ENCODE measurements at regions not wholly inside any gene's neighbourhood (a gene's known extent, or its start where the extent isn't known, plus 50 kb on each side); places are given as distances from the start of the nearest gene placed in this dataset.
"Not testable (repeated sequence)": the region's sequence is repeated elsewhere in the genome, so short reads cannot be mapped to it uniquely, and the experiment has no call there.

DNA sequence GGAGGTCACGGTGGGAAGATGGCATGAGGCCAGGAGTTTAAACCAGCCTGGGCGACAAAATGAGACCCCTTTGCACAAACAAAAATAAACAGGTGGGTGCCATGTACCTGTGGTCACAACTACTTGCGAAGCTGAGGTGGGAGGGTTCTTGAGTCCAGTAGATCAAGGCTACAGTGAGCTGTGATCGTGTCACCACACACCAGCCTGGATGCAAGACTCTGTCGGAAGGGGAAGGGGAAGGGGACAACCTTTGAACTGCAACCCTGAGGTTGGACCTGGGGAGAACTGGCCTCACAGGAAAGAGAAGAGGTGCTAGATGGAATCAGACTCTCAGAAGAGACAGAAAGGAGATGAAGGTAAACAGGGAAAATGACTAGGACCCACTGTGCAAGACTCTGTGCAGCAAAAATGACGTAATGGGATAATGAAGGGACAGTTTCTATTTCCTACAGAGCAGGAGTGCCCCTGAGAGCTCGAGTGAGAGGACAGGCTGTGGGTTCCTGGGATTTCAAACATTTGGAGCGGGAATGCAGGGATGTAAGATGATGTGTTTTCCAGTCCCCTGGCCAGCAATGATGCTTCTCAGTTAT is 131.0 kb upstream of the GRK3 start:
- not testable (repeated sequence) for H3K4me1 ChIP-seq (ENCODE audit: control insufficient read depth in 3 of 3, insufficient read depth in 2 of 3, low read depth in 1 of 3, low read length in 2 of 3)

DNA sequence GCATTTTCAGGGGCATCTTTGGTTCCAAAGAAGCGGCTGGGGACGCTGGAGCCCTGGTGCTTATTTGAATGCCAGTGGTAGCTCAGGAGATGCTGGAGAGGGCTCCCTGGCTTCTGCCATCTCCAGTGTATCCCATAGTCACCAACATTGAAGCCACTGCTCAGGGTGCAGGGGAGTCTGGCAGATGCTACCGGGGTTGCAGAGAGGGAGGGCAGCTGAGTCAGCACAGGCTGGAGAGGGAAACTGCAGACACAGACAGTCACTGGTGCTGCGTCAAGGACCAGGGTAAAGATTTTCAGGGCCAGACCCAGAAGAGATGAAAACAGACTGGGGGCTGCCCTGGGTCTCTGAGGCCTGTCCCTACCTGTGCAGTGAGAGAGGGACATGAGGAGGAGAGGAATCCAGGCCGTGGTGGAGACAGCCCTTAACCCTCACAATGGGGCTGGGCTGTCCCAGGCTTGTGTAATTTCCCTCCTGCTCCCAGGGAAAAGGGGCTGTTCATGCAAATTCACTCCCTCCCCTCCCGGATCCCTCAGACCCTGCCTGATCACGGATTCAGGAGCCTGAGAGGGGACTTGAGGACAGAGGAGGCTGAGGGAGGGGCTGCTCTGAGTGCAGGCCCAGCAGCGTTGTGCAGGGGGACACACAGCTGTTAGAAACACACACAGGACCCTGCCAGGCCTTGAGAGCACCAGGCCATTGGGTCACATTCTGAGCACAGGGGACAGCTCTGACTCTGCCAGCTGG is 126.9 kb upstream of the GRK3 start:
- no peaks in the 10 kb centered on the region for H3K36me3 ChIP-seq (ENCODE audit: control insufficient read depth in 3 of 3, insufficient read depth in 2 of 3, low read depth in 1 of 3, low read length in 3 of 3)
- no peak overlapping the region for H3K4me3 ChIP-seq (ENCODE audit: low read depth in 1 of 3, low read length in 3 of 3)
- no peaks in the 10 kb centered on the region for H3K4me1 ChIP-seq (ENCODE audit: control insufficient read depth in 3 of 3, insufficient read depth in 2 of 3, low read depth in 1 of 3, low read length in 2 of 3)
- no peaks in the 10 kb centered on the region for H3K9me3 ChIP-seq (ENCODE audit: control insufficient read depth in 2 of 2, insufficient read depth in 1 of 2, low read depth in 1 of 2, low read length in 1 of 2)
- 64 to 70% (median 68%) methylated on average over 8 of the region's 8 CpGs for WGBS, 3 donors
- H3K27ac ChIP-seq (ENCODE audit: low read depth in 1 of 3, low read length in 2 of 3) = no peak overlapping the region
- no peak for DNase-seq
- no peak for FAIRE-seq
- no peaks in the 10 kb centered on the region for H3K27me3 ChIP-seq (ENCODE audit: control insufficient read depth in 3 of 3, insufficient read depth in 3 of 3, low read length in 3 of 3)

More for the DNA sequence above, 131.0 kb upstream of the GRK3 start:
- 51 to 68% (median 62%) methylated on average over 8 of the region's 8 CpGs for WGBS, 3 donors
- not testable (repeated sequence) for FAIRE-seq; DNase-seq; H3K9me3 ChIP-seq (ENCODE audit: control insufficient read depth in 2 of 2, insufficient read depth in 1 of 2, low read depth in 1 of 2, low read length in 1 of 2); H3K4me3 ChIP-seq (ENCODE audit: low read depth in 1 of 3, low read length in 3 of 3); H3K27ac ChIP-seq (ENCODE audit: low read depth in 1 of 3, low read length in 2 of 3); H3K36me3 ChIP-seq (ENCODE audit: control insufficient read depth in 3 of 3, insufficient read depth in 2 of 3, low read depth in 1 of 3, low read length in 3 of 3); H3K27me3 ChIP-seq (ENCODE audit: control insufficient read depth in 3 of 3, insufficient read depth in 3 of 3, low read length in 3 of 3)

GRCh38 chr22:25447067-25447685 is 117.3 kb upstream of the GRK3 start:
- Histone ChIP-seq H3K4me3 (ENCODE audit: low read depth in 1 of 3, low read length in 3 of 3) (no peak overlapping the region), H3K27me3 (ENCODE audit: control insufficient read depth in 3 of 3, insufficient read depth in 3 of 3, low read length in 3 of 3) (no peaks in the 10 kb centered on the region), H3K9me3 (ENCODE audit: control insufficient read depth in 2 of 2, insufficient read depth in 1 of 2, low read depth in 1 of 2, low read length in 1 of 2) (no peaks in the 10 kb centered on the region), H3K27ac (ENCODE audit: low read depth in 1 of 3, low read length in 2 of 3) (no peak overlapping the region), H3K4me1 (ENCODE audit: control insufficient read depth in 3 of 3, insufficient read depth in 2 of 3, low read depth in 1 of 3, low read length in 2 of 3) (peaks cover 0 to 4% (median 0%) of the 10 kb centered on the region in 3 donors), H3K36me3 (ENCODE audit: control insufficient read depth in 3 of 3, insufficient read depth in 2 of 3, low read depth in 1 of 3, low read length in 3 of 3) (peaks cover 0 to 3% (median 0%) of the 10 kb centered on the region in 3 donors)
- FAIRE-seq (no peak), DNase-seq (peak in 1 of 2 donors; percentile 48)
- 46 to 54% (median 48%) methylated on average over 4 of the region's 4 CpGs for WGBS, 3 donors

DNA sequence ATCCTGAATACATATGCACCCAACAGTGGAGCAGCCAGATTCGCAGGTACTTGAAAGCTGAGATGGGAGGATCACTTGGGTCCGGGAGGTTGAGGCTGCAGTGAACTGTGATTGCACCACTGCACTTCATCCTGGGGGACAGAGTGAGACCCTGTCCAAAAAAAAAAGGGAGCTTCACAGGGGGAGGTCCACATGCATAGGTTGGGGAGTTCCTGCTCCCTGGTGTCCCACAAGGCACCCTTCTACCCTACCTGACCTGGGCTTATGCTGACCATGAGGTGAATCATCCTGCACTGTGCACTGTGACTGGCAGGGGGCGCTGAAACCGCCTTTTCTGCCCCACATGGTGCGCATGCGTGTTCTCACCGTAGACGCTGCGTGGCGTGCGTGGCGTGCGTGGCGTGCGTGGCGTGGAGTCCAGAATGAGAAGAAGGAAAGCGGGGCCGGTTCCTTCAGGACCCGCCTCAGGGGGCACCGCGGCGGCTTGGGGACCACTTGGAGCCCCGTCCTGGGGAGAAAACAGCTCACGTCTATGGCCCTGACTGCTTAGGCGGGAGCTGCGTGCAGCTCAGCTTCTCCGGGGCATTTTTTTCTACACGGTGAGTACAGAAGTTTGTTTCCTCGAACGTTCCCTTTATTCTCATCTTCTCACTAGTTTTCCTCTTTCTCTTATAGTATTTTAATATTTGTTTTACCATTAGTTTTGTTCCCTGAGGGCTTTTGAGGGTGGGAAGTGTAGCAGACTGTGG is 116.6 kb upstream of the GRK3 start:
- H3K27ac ChIP-seq (ENCODE audit: low read depth in 1 of 3, low read length in 2 of 3) = peak overlapping the region in 2 of 3 donors; percentile 50 to 53
- no peaks in the 10 kb centered on the region for H3K27me3 ChIP-seq (ENCODE audit: control insufficient read depth in 3 of 3, insufficient read depth in 3 of 3, low read length in 3 of 3)
- DNase-seq = peak; percentile 89 to 93
- no peaks in the 10 kb centered on the region for H3K9me3 ChIP-seq (ENCODE audit: control insufficient read depth in 2 of 2, insufficient read depth in 1 of 2, low read depth in 1 of 2, low read length in 1 of 2)
- no peak for FAIRE-seq
- peak overlapping the region; percentile 59 to 90 (median 84) for H3K4me3 ChIP-seq (ENCODE audit: low read depth in 1 of 3, low read length in 3 of 3)
- peaks cover 0 to 4% (median 0%) of the 10 kb centered on the region in 3 donors for H3K4me1 ChIP-seq (ENCODE audit: control insufficient read depth in 3 of 3, insufficient read depth in 2 of 3, low read depth in 1 of 3, low read length in 2 of 3)
- WGBS, 3 donors = 5 to 6% (median 6%) methylated on average over 30 of the region's 30 CpGs
- peaks cover 0 to 3% (median 0%) of the 10 kb centered on the region in 3 donors for H3K36me3 ChIP-seq (ENCODE audit: control insufficient read depth in 3 of 3, insufficient read depth in 2 of 3, low read depth in 1 of 3, low read length in 3 of 3)

DNA sequence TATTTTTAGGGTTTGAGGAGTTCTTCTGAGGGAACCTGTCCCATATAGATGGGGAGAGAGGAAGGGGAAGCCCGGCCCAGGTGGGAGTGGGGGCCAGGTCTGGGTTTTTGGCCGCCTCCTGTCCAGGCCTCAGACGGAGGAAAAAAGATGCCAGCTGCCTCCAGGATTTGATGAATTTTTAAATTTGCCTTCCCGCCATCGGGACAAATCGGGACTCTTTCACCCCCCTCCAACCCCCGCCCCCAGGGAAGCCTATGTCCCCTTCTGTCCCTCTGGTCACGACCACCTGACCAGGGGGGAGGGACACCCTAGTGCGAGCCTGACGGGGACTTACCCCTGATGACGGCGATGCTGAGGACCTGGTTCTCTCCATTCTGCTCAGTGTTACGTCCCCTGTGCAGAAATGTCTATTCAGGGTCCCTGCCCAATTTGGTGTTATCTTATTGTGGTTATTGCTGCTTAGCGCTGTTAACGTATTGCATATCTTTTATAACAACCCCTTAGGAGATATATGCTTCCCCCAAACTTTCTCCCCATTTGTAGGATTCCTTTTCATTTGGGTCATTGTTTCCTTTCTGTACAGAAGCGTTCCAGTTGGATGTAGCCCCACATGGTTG is 115.9 kb upstream of the GRK3 start:
- Histone ChIP-seq H3K4me1 (ENCODE audit: control insufficient read depth in 3 of 3, insufficient read depth in 2 of 3, low read depth in 1 of 3, low read length in 2 of 3) (peaks cover 0 to 4% (median 0%) of the 10 kb centered on the region in 3 donors), H3K27ac (ENCODE audit: low read depth in 1 of 3, low read length in 2 of 3) (peak overlapping the region in 2 of 3 donors; percentile 50 to 53), H3K36me3 (ENCODE audit: control insufficient read depth in 3 of 3, insufficient read depth in 2 of 3, low read depth in 1 of 3, low read length in 3 of 3) (peaks cover 0 to 7% (median 2%) of the 10 kb centered on the region in 3 donors), H3K9me3 (ENCODE audit: control insufficient read depth in 2 of 2, insufficient read depth in 1 of 2, low read depth in 1 of 2, low read length in 1 of 2) (no peaks in the 10 kb centered on the region), H3K27me3 (ENCODE audit: control insufficient read depth in 3 of 3, insufficient read depth in 3 of 3, low read length in 3 of 3) (no peaks in the 10 kb centered on the region), H3K4me3 (ENCODE audit: low read depth in 1 of 3, low read length in 3 of 3) (peak overlapping the region; percentile 59 to 90 (median 84))
- WGBS, 3 donors = 1% methylated on average over 16 of the region's 16 CpGs
- peak; percentile 5 to 35 for DNase-seq
- no peak for FAIRE-seq

GRCh38 chr22:25449781-25450317 is 114.6 kb upstream of the GRK3 start:
- no peak for FAIRE-seq
- no peaks in the 10 kb centered on the region for H3K9me3 ChIP-seq (ENCODE audit: control insufficient read depth in 2 of 2, insufficient read depth in 1 of 2, low read depth in 1 of 2, low read length in 1 of 2)
- WGBS, 3 donors = 83 to 89% (median 87%) methylated on average over 9 of the region's 9 CpGs
- H3K27ac ChIP-seq (ENCODE audit: low read depth in 1 of 3, low read length in 2 of 3) = no peak overlapping the region
- no peak for DNase-seq
- H3K4me3 ChIP-seq (ENCODE audit: low read depth in 1 of 3, low read length in 3 of 3) = no peak overlapping the region
- peaks cover 0 to 10% (median 2%) of the 10 kb centered on the region in 3 donors for H3K36me3 ChIP-seq (ENCODE audit: control insufficient read depth in 3 of 3, insufficient read depth in 2 of 3, low read depth in 1 of 3, low read length in 3 of 3)
- H3K4me1 ChIP-seq (ENCODE audit: control insufficient read depth in 3 of 3, insufficient read depth in 2 of 3, low read depth in 1 of 3, low read length in 2 of 3) = peaks cover 0 to 4% (median 0%) of the 10 kb centered on the region in 3 donors
- no peaks in the 10 kb centered on the region for H3K27me3 ChIP-seq (ENCODE audit: control insufficient read depth in 3 of 3, insufficient read depth in 3 of 3, low read length in 3 of 3)

DNA sequence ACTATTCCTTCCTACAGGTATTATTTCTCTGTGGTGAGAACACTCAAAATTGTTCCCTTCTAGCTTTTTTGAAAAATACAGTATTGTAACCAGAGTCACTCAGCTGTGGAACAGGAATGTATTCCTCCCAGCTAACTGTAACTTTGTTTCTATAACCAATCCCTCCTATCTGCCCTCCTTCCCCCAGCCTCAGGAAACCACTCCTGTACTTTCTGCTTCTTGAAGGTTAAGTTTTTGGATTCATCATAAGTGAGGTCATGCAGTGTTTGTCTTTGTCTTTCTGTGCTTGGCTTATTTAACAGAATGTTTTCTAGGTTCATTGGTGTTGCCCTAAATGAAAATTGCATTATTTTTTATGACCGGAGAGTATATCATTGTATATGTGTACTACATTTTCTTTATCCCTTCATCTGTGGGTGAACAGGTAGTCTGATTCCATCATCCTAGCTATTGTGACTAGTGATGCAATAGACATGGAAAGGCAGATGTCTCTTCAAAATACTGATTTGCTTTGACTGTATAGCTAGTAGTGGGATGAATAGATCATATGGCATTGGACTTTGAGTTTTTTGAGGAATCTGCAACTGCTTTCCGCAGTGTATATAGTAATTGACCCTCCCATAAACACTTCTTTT is 112.9 kb upstream of the GRK3 start:
- 73 to 79% (median 74%) methylated on average over 2 of the region's 2 CpGs for WGBS, 3 donors
- no peak for DNase-seq
- no peak overlapping the region for H3K27ac ChIP-seq (ENCODE audit: low read depth in 1 of 3, low read length in 2 of 3)
- H3K4me3 ChIP-seq (ENCODE audit: low read depth in 1 of 3, low read length in 3 of 3) = no peak overlapping the region
- no peaks in the 10 kb centered on the region for H3K9me3 ChIP-seq (ENCODE audit: control insufficient read depth in 2 of 2, insufficient read depth in 1 of 2, low read depth in 1 of 2, low read length in 1 of 2)
- FAIRE-seq = no peak
- H3K4me1 ChIP-seq (ENCODE audit: control insufficient read depth in 3 of 3, insufficient read depth in 2 of 3, low read depth in 1 of 3, low read length in 2 of 3) = peaks cover 0 to 4% (median 0%) of the 10 kb centered on the region in 3 donors
- peaks cover 0 to 10% (median 2%) of the 10 kb centered on the region in 3 donors for H3K36me3 ChIP-seq (ENCODE audit: control insufficient read depth in 3 of 3, insufficient read depth in 2 of 3, low read depth in 1 of 3, low read length in 3 of 3)
- H3K27me3 ChIP-seq (ENCODE audit: control insufficient read depth in 3 of 3, insufficient read depth in 3 of 3, low read length in 3 of 3) = no peaks in the 10 kb centered on the region
